Liver (tissue), 3 donors: ENCODE measurements at regions not wholly inside any gene's neighbourhood (a gene's known extent, or its start where the extent isn't known, plus 50 kb on each side); places are given as distances from the start of the nearest gene placed in this dataset.
A peak's percentile ranks its signal among the peaks of the same experiment; 100 is the strongest.

Experiments used
- EGR1 ChIP-seq, 2 donors: IDR thresholded peaks; 2 replicates each; pipeline ENCODE4 v1.6.1; 2016 to 2018; ENCODE audit warnings: antibody characterized with exemption in 2 of 2, low read depth in 2 of 2
- FOXA2 ChIP-seq: IDR thresholded peaks from 2 replicates; pipeline ENCODE4 v1.6.1; 2016; ENCODE audit warnings: antibody characterized with exemption
- HNF4A ChIP-seq, 2 donors: conservative IDR thresholded peaks; 2 replicates each; pipeline ENCODE4 v1.6.1; 2016; ENCODE audit warnings: antibody characterized with exemption in 2 of 2, mild to moderate bottlenecking in 2 of 2
- HNF4G ChIP-seq: IDR thresholded peaks from 2 replicates; pipeline ENCODE4 v1.6.1; 2016; ENCODE audit warnings: antibody characterized with exemption
- JUND ChIP-seq, 2 donors: IDR thresholded peaks; 2 replicates each; pipeline ENCODE4 v1.6.1; 2016; ENCODE audit warnings: antibody characterized with exemption in 2 of 2
- RAD21 ChIP-seq, 2 donors: IDR thresholded peaks; 2 replicates each; pipeline ENCODE4 v1.6.1; 2016; ENCODE audit warnings: antibody characterized with exemption in 2 of 2, mild to moderate bottlenecking in 2 of 2
- TAF1 ChIP-seq: conservative IDR thresholded peaks from 2 replicates; pipeline ENCODE4 v1.6.1; 2016; ENCODE audit warnings: antibody characterized with exemption, mild to moderate bottlenecking
- YY1 ChIP-seq: IDR thresholded peaks from 2 replicates; pipeline ENCODE4 v1.6.1; 2016; ENCODE audit warnings: antibody characterized with exemption, mild to moderate bottlenecking
- TF ChIP-seq, protein P1 (sequence below): fragments of 150-350 bp; IDR thresholded peaks from 2 replicates; pipeline ENCODE4 v1.5.1; 2017; ENCODE audit warnings: improper control_type of control experiment, low read depth, low read length; ENCODE audit not compliant: missing input control
- TF ChIP-seq, protein P2 (sequence below): IDR thresholded peaks from 2 replicates; pipeline ENCODE4 v1.6.1; 2016; ENCODE audit warnings: antibody characterized with exemption
- TF ChIP-seq, protein P3 (sequence below): IDR thresholded peaks from 2 replicates; pipeline ENCODE4 v1.6.1; 2016; ENCODE audit warnings: antibody characterized with exemption
- TF ChIP-seq, protein P4 (sequence below): IDR thresholded peaks from 2 replicates; pipeline ENCODE4 v1.6.1; 2016; ENCODE audit warnings: antibody characterized with exemption, mild to moderate bottlenecking
- TF ChIP-seq, protein P5 (sequence below): IDR thresholded peaks from 2 replicates; pipeline ENCODE4 v1.6.1; 2016; ENCODE audit warnings: antibody characterized with exemption
- donor health status: healthy.
- donor health status: healthy.

DNA sequence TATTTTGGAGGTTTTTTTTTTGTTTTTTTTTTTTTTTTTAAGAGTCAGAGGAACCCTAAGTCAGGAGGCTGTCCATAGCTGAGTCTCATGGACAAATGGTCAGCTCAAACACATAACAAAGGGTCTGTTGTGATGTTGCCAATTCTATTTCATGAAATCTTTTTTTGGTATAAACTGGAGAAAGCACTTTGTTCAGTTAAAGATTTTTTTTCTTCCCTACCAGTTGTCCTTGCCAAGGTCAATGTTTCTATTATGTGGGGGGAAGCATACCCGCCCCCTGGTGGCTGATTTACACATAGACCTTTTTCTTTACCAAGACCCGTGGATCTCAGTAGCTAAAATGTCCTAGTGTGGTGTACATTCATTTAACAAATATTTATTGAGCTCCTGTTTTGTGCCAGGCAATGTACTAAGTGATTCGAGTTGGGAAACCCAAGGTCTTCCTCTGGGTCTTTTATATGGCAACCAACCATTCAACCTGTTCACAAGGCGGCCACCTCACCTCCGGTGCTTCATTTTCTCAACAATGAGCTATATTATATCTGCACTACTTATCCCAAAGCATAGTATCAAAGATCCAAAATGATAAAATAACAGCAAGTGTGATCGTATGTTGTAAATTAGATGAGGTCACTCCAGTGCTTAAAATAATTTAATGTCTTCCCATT lies 214.5 kb downstream of the PAH start:
- TF ChIP-seq, protein P1, sequence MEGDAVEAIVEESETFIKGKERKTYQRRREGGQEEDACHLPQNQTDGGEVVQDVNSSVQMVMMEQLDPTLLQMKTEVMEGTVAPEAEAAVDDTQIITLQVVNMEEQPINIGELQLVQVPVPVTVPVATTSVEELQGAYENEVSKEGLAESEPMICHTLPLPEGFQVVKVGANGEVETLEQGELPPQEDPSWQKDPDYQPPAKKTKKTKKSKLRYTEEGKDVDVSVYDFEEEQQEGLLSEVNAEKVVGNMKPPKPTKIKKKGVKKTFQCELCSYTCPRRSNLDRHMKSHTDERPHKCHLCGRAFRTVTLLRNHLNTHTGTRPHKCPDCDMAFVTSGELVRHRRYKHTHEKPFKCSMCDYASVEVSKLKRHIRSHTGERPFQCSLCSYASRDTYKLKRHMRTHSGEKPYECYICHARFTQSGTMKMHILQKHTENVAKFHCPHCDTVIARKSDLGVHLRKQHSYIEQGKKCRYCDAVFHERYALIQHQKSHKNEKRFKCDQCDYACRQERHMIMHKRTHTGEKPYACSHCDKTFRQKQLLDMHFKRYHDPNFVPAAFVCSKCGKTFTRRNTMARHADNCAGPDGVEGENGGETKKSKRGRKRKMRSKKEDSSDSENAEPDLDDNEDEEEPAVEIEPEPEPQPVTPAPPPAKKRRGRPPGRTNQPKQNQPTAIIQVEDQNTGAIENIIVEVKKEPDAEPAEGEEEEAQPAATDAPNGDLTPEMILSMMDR = peak; percentile 44
- TF ChIP-seq RAD21 (IDR thresholded peaks at IDR 0.05) = peak in 1 of 2 donors; percentile 88
- no peak for TF ChIP-seq HNF4G
- TF ChIP-seq, protein P2, sequence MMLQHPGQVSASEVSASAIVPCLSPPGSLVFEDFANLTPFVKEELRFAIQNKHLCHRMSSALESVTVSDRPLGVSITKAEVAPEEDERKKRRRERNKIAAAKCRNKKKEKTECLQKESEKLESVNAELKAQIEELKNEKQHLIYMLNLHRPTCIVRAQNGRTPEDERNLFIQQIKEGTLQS = no peak
- TF ChIP-seq, protein P3, sequence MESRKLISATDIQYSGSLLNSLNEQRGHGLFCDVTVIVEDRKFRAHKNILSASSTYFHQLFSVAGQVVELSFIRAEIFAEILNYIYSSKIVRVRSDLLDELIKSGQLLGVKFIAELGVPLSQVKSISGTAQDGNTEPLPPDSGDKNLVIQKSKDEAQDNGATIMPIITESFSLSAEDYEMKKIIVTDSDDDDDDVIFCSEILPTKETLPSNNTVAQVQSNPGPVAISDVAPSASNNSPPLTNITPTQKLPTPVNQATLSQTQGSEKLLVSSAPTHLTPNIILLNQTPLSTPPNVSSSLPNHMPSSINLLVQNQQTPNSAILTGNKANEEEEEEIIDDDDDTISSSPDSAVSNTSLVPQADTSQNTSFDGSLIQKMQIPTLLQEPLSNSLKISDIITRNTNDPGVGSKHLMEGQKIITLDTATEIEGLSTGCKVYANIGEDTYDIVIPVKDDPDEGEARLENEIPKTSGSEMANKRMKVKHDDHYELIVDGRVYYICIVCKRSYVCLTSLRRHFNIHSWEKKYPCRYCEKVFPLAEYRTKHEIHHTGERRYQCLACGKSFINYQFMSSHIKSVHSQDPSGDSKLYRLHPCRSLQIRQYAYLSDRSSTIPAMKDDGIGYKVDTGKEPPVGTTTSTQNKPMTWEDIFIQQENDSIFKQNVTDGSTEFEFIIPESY = no peak
- TF ChIP-seq, protein P4, sequence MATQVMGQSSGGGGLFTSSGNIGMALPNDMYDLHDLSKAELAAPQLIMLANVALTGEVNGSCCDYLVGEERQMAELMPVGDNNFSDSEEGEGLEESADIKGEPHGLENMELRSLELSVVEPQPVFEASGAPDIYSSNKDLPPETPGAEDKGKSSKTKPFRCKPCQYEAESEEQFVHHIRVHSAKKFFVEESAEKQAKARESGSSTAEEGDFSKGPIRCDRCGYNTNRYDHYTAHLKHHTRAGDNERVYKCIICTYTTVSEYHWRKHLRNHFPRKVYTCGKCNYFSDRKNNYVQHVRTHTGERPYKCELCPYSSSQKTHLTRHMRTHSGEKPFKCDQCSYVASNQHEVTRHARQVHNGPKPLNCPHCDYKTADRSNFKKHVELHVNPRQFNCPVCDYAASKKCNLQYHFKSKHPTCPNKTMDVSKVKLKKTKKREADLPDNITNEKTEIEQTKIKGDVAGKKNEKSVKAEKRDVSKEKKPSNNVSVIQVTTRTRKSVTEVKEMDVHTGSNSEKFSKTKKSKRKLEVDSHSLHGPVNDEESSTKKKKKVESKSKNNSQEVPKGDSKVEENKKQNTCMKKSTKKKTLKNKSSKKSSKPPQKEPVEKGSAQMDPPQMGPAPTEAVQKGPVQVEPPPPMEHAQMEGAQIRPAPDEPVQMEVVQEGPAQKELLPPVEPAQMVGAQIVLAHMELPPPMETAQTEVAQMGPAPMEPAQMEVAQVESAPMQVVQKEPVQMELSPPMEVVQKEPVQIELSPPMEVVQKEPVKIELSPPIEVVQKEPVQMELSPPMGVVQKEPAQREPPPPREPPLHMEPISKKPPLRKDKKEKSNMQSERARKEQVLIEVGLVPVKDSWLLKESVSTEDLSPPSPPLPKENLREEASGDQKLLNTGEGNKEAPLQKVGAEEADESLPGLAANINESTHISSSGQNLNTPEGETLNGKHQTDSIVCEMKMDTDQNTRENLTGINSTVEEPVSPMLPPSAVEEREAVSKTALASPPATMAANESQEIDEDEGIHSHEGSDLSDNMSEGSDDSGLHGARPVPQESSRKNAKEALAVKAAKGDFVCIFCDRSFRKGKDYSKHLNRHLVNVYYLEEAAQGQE = no peak
- TF ChIP-seq TAF1 = no peak
- TF ChIP-seq HNF4A (conservative IDR thresholded peaks at IDR 0.05) = peak in 1 of 2 donors; percentile 9
- TF ChIP-seq JUND (IDR thresholded peaks at IDR 0.05) = no peak
- TF ChIP-seq FOXA2 = no peak
- no peak for TF ChIP-seq YY1
- no peak for TF ChIP-seq EGR1 (IDR thresholded peaks at IDR 0.05; ENCODE audit: low read depth in 2 of 2)
- TF ChIP-seq, protein P5, sequence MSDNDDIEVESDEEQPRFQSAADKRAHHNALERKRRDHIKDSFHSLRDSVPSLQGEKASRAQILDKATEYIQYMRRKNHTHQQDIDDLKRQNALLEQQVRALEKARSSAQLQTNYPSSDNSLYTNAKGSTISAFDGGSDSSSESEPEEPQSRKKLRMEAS = no peak
